OCI-LY7 (cell line): ENCODE measurements at regions not wholly inside any gene's neighbourhood (a gene's known extent, or its start where the extent isn't known, plus 50 kb on each side); places are given as distances from the start of the nearest gene placed in this dataset.

Experiments
- CTCF ChIP-seq: fragments of 200-600 bp; sonication (generic); conservative IDR thresholded peaks from 2 replicates; pipeline ENCODE4 v1.5.1; 2014; ENCODE audit warnings: mild to moderate bottlenecking, antibody characterized with exemption, low read length, moderate library complexity, mixed read lengths
- EZH2phosphoT487 ChIP-seq: fragments of 200-600 bp; sonication (generic); IDR thresholded peaks from 2 replicates; pipeline ENCODE4 v1.6.1; 2018; ENCODE audit warnings: low read depth, borderline replicate concordance, mild to moderate bottlenecking, mixed run types, antibody characterized with exemption, low read length, moderate library complexity, mixed read lengths

GRCh38 chr1:18009478-18009961 lies 98.1 kb upstream of the IGSF21 start:
- TF ChIP-seq CTCF (no peak), EZH2phosphoT487 (no peak)
